Fibroblast of skin of scalp (primary cell): ENCODE measurements at regions not wholly inside any gene's neighbourhood (a gene's known extent, or its start where the extent isn't known, plus 50 kb on each side); places are given as distances from the start of the nearest gene placed in this dataset.
A peak's percentile ranks its signal among the peaks of the same experiment; 100 is the strongest.

Source experiments
- DNase-seq: peaks from one replicate; pipeline ENCODE4 v3.0.0-alpha.2; 2013

DNA sequence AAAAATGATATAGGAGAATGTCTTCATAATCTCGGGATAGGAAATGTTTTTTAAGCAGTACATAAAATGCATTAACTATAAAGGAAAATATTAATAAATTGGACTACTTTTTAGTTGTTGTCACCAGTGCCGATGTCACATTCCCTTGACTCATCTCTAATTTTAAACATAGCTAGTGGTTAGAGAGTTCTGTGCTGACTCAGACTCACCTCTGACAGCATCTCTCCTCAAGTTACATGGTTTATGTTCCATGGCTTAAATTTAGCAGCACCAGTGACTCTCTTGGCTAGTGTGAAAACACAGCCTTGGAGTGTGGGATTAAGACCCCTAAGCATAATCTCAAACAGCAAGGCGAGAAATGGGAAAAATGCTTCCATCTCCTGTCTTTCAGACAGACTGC is 311.8 kb upstream of the MMS22L start:
- DNase-seq, result peak; percentile 64

DNA sequence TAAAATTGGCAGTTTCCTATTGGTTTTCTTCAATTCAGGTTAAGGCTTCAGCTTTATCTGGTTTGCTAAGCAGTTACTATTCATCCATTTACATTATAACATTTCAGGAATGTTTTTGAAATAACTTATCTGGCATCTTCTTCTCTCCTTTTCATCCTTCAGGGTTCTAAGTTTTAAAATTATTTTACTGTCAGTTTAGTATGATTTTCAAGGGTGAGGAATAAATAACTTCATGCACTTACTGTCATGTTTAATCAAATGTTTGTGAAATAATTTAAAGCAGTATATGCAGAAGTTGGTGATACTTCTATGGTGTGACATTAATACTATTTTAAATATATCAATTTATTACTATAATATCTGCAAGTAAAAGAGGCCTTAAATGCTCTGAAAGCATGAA is 338.1 kb upstream of the MMS22L start:
- no peak for DNase-seq

DNA sequence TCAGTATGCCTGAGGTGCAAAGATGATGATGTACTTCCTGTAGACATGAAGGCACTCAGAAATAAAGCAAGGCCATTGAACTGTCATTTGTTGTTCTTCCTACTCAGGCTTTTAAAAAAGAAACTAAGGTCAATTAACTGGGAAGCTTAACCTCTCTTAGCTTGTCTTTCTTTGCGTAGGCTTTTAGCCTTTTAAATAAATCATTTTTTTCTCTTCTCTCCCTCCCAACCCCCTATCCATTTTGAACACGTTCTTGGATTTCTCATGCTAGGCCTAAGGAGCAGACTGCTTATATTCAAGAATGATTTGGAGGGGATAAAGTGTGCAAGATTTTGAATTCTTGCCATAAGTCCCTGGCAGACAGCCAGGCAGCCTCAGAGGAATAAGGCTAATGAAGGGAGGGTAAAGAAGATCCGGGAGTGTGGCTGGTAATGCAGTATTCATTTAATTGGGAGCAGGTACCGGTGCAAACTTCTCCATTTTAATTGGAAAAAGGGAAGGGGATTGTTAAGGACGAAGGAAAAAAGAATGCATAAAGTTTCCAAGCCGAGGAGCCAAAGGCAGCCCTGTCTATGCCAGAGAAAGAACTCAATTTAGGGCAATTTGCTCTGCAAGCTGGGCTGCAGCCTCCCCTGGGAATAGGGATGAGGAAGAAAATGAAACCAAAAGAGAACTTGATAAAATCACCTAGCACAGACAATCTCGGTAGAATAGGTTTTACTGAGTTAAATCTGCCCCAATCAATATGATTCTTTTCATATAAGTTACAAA is 343.8 kb upstream of the MMS22L start:
- peak; percentile 62 for DNase-seq

DNA sequence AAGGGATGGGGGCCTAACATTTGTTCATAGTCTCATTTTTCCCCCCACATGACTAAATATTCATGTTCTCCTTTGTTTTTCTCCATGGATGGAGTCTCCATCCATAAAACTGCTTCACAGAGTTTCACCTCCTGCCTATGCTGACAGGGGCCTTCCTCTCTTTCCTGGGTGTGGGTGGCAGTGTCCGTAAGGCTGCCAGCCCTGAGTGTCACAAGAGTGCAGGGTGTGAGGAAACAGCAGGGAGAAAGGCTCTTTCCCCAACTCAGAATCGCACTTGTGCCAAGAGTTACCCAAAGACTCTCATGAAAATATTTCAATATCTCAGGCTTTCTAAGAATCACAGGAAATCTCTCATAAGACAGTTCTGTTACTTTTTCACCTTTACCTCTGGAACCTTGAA is 346.2 kb upstream of the MMS22L start:
- no peak for DNase-seq

DNA sequence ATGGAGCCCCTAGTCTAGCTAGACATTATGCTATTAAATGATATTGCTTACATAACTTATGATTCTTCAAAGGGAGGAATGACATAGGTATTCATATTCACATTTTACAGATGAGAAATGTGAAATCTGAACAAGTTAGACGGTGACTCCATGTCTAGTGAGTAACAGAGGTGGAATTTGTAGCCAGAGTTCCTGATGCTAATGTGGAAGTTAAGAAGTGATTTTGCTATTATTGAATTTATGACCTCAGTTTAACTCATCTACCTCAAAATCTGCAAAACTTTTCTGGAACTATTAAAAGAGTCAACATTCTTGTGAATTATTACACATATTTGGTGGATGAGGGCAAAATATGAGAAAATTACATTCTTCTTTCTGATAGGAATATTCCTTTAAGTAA is 347.6 kb upstream of the MMS22L start:
- peak; percentile 71 for DNase-seq

DNA sequence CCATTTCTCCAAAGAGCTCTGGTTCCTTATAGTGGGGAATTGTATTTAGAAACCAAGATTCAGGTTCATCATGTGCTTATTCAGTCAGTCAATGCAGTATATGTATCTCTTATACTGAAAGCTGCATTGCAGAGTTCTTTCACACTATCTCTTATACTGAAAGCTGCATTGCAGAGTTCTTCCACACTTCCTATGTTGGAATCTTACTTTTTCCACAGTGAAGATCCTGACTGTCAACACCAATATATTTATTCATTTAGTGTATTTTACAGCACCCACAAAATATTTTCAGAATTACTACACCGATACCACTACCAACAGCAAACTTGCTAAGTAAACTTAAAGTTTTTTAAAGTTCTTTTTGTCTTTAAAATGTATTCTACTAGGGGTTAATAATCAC is 349.3 kb upstream of the MMS22L start:
- DNase-seq, result peak; percentile 59

DNA sequence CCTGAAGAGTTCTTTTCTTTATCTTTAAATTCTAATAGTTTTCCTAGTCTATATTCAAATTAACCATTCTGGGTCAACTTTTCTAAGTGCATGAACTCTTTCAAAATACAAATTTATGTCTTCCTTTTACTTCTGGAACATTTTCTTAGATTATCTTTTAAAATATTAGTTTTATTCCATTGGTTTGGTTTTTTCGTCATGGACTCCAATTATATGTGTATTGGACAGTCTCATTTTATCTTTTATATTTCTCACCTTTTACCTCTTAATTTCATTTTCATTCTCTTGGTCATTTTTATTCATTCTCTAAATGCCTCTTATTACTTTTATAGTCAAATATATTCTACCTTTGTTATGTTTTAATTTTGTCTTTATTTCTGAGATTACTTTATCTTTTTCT is 356.7 kb upstream of the MMS22L start:
- DNase-seq, result no peak

DNA sequence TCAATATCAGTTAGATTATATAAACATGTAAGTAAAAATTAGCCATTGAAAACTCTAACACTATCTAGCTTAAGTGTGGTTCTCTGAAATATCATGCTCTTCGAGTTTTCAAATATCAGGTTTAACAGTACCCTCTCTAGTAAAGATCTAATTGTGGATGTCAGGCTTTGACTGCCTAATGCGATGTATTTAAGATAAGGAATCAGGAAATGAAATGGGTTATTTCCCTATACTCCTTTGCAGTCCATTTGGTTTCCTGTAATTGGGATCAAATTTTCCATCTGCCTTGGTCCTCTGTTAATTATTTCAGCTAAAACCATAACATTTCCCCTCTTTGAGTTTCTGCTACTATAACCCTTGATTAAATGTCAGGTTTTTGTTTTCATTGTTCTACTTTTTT is 361.3 kb upstream of the MMS22L start:
- DNase-seq, result no peak

DNA sequence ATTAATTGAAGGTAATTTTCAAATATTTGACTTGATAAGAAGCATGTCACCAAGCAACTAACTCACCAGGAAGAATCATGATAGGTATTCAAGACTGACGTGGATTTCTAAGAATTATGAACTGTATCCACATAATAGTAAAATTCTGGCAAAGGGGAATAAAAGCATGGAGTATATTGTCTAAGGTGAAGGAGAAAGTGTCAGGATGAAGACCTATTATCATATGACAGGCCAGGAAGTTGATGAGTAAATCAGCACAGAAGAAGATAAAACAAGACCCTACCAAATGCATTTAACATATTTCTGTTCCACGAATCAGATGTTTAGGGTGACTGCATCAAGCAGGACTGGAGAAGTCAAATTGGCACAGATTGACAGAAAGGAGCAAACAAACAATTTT is 362.7 kb upstream of the MMS22L start:
- DNase-seq, result no peak

DNA sequence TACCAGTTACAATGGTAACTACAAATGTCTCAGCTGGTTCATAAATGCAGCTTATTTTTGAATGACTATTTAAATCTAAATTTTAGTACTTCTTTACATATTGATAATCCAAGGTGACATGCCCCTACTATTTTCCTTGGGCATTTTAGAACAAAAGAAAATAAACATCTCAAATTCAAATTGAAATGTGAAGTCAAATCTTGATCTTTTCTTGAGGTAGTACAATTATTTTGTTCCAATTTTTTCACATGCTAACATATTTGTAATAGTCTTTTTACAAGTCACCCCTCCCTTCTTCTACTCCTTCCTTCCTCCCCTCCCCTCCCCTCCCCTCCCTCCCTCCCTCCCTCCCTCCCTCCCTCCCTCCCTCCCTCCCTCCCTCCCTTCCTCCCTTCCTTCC is 370.1 kb upstream of the MMS22L start:
- no peak for DNase-seq

DNA sequence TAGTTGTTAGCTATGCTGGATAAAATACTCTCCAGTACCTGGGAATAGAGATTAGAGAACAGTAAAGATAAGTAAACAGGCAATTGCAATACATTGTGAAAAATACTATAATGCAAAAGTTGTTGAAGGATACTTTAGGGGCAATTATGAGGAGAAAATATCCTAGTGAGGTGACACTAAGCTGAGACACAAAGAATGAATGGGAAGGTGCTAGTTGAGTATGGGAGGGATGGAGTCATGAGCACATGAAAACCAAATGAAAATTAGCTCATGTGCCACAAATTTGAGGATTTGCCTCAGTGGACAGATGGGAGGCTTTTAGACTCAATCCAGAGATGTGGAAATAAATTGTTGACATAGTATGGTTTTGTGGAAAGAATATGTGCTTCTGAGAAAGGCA is 370.5 kb upstream of the MMS22L start:
- DNase-seq, result no peak

DNA sequence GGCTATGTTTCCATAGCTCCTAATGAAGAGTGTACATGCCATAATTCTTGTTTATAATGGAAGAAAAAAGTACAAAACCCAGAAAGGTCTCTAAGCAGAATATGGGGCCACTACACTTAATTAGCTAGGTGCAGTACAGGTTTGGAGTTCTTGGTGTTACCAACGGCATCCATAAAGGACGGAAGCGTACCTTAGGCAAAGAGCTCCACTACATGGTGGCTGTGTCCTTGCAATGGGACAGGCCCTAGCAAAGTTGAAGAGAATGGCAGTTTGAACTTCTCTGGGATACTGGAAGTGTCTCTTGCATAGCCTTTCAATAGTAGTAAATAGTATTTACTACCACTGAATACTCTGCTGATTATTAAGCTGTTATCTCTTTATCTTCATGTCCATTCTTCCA is 371.7 kb upstream of the MMS22L start:
- DNase-seq, result no peak

DNA sequence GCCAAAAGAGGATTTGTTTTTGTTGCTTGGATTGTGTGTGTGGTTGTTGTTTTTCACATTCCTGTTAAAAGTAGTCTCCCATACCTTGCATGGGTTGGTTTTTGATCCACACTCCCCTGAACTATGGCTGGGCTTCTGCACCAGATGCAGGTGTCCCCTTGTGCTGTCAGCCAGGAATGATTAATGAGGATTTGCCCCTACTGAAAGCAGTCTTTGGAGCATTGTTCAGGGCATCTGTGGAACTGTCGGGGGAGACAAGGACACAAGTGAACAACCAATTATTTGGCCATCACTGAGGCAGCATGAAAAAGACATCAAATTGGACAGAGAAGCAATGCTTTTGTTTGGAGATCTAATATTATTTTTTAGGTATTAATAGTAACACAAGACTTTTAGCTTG is 373.2 kb upstream of the MMS22L start:
- DNase-seq, result no peak

DNA sequence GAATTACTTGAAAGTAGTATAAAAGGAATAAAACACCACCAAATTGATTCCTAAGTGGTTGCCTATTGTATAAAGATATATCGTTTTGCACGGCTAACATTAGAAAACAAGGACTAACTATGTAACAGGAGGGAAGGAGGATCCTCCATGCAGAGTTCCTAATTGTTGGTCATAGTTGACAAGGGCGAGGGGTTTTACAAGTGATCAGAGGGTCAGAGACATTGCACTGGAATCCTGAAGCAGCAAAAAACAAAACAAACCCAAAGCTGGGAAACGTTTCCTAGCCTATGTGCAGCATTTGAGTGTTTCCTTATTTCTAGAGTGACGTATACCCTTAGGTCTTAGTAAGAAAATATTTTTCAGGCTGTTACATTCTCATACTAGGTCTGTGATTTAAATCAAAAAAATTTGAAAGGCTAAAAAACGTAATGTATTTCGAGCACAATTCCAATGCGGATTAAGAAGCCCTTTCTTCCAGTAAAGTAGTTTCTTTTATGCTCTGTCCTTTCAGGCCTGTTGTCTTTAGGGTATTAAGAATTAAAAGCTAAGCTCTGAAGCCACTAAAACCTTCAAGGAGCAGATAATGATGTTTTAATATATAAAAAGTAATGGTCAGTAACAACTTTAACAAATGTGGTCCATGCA is 373.8 kb upstream of the MMS22L start:
- DNase-seq, result no peak

DNA sequence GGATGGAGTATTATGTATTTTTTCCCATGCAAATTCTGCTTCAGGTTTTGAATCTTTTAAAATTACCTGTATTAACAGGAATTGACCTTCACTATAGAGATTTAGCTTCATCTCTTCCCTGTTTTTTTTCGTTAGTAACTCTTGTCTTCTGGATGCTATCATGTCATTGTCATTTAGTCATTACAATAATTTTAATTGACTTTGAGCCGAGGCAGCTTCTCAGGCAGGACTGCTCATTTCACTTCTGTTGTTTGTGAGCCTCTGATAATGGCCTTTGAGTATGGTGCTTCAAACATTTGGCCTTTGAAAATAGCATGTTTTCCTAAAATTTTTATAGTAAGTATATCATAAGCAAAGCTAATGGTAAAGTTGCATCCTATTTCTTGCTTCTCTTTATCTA is 375.1 kb upstream of the MMS22L start:
- DNase-seq, result no peak

DNA sequence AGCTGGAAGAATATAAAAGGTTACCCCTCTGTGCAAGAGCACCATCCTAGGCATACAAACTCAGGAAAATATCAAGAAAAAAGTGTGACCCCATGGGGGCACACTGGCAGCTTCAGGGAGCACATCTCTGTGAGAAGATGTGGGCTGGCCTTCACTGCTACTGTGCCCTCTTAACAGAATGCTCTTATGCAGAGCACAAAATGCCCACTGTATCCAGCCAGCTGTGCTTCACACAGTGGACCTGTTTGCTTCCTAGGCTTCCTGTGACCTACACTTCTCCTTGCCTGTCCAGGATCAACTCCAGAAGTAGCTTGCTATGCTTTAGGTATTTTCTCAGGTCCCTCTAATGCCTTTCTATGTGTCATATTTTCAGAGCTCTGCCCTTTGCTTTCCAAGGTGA is 380.2 kb upstream of the MMS22L start:
- no peak for DNase-seq

DNA sequence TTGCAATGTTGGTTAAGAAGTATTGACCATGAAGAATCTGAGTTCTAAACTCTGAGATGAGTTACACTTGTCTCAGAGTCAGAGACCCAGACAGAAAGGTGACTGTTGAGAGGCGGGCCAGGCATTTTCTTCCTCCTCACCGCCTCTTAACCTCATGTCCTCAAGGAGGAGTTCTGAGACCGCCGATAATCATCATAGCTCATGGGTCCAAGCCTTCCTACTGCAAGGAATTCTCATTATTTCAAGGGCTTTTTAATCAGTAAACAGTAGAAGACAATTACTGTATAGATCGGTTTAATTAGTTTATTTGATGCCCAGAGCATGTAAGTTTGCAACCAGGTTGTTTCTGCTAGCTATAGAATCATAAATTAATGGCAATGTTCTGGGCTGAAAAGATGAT is 382.4 kb upstream of the MMS22L start:
- no peak for DNase-seq

DNA sequence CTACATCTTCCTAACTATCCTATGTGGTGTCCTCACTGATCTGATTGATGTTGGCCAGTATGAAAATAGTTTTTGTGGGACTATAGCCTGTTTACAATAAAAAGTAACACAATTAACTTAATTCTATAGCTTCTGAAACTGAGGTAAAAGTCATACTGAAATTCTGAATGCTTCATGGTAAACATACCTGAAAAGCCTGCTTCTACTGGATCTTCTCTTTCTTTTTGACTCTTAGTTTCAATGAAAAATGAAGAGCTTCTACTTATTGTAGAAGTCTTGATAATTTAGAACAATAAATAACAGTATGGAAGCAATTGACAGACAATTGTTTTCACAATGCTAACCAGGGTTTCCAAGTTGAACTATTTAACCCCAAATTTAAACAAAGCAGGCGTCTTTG is 383.9 kb upstream of the MMS22L start:
- no peak for DNase-seq

DNA sequence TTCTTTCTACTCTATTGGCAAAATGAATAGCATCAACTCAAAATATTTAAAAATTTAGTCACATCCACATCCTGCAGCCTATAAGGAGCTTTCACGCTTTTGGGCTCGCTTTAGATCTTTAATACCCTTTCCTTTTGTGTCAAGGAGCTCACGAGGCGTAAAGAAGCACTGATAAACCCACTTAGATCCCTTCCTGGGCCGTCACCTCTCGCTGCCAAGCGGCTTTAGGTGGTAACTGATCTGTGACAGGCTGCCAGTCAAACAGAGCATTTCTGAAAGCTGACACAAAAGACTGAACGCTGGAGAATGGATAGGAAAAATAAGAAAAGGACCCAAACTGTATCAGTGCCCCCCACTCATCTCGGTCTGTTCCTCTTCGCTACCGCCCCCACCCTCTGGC is 385.7 kb upstream of the MMS22L start:
- peak; percentile 12 for DNase-seq

DNA sequence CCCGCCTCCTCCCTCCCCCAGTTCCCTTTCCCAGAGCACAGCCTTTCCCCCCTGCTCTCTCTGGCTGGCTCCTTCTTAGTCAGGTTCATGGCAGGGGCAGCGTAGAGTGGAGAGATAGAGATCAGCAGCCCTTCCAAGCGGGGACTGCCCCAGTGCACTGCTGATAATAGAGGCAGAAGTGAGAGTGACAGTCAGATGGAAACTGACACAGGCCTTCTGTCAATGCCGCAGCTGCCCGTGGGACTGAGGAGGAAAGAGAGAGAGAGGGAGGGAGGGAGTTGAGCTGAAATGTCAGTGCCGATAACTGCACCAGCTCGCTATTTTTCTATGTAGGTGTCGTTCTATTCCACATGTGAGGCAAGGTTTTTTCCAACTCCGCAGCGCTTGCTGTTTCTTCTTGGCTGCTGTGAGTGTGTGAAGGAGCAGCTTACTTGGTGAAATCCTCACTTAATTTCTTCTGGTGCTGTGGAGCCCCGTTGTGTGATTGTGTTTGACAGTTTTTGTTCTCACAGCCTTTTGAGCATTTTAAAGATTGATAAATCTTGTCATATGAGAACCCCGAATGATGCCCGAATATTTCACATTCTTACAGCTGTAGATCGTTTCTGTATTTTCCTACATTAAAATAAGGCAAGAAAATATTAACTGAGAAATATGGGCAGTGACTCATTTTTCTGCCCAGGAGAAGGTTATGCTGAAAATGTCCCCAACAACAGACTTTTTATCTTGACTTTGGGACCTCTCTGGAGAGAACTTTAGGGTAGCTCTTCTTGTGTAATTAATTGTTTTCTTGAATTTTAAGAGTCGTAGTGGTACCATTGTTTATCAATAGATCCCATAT is 386.4 kb upstream of the MMS22L start:
- peak; percentile 49 for DNase-seq

DNA sequence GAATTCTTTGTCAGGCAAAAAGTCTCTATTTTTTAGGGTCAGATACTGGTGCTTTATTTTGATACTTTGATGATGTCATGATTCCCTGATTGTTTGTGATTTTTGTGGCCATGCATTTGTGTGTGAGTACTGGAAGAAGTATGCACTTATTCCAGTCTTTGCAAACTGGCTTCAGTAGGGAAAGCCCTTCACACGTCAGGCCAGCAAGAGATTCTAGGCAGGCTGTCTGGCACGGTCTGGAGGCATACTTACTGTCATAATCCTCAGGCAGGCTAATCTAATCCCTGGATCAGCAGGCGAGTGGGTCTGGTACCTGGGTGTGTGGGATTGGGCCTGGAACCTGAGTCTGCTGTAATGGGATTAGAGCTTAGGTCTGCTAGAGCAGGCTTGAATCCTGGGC is 391.8 kb upstream of the MMS22L start:
- peak; percentile 88 for DNase-seq

DNA sequence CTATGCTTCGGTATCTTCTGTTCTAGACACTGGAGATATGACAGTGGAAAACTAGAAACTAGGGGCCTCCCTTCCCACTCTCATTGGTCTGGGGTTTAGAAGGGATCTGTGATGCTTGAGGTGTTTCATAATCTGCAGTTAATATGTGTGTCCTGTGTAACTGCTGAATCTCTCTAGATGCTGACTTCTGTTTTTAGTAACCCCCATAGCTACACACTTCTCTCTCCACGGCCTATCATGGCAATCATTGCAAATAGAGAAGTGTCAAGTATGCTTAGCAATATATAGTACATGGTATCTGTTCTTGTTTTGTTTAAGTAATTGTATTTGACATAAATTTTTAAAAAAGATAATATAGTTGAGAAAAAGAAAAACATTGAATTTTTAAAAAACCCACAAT is 394.6 kb upstream of the MMS22L start:
- no peak for DNase-seq

DNA sequence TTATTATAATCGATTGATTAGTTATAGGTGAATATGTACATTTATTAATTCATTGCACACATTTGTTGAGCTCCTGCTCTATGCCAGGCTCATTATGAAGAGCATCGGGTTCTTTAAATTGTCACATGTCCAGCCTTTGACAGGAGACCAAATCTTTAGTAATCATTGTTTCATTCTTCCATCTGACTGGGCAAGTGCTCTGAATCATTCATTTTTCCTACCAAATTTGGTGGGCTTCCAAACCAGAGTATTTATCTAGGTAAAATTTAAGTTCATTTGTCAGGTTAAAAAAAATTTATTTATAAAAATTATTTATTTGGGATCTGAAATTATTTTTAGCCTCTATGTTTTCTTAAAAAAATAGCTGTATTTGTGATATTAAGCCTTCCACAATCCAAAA is 404.9 kb upstream of the MMS22L start:
- no peak for DNase-seq
